H1 (cell line): ENCODE measurements at regions not wholly inside any gene's neighbourhood (a gene's known extent, or its start where the extent isn't known, plus 50 kb on each side); places are given as distances from the start of the nearest gene placed in this dataset.

Experiments used
- CTCF ChIA-PET: fragments of 300-600 bp; sonication (Branson Sonifier 250); formaldehyde crosslinking; loops from one replicate; lab custom pipeline; 2021; ENCODE audit not compliant: partially characterized antibody; lab: Charles Lee
- POLR2A ChIA-PET: fragments of 300-600 bp; sonication (Branson Sonifier 250); formaldehyde crosslinking; loops from one replicate; lab custom pipeline; 2021; ENCODE audit warnings: inconsistent platforms; ENCODE audit not compliant: partially characterized antibody; lab: Charles Lee
- DNase-seq, 2 experiments: peaks; one replicate each; pipeline versions ENCODE4 v3.0.0 to v3.0.0-alpha.2; 2010 to 2022; ENCODE audit warnings: low spot score in 2 of 2, low read depth in 1 of 2, mixed read lengths in 1 of 2
- FAIRE-seq: peaks from 2 replicates; lab custom pipeline; 2011; peaks lifted over from hg19 to GRCh38; lab: Jason Lieb, UNC
- H2AFZ ChIP-seq: 2 replicates; pipeline ENCODE4 v1.8.1; 2012; ENCODE audit warnings: low read length, inconsistent platforms
- H2AK5ac ChIP-seq: 2 replicates; pipeline ENCODE4 v1.6.1; 2013; ENCODE audit warnings: low read depth, low read length
- H2BK120ac ChIP-seq: replicated peaks from 2 replicates; pipeline ENCODE3; 2013; ENCODE audit warnings: low read depth, low read length, inconsistent platforms
- H2BK12ac ChIP-seq: 2 replicates; pipeline ENCODE4 v1.6.1; 2013; ENCODE audit warnings: low read depth, low read length
- H2BK15ac ChIP-seq: 2 replicates; pipeline ENCODE4 v1.6.1; 2013; ENCODE audit warnings: low read length
- H2BK20ac ChIP-seq: 2 replicates; pipeline ENCODE4 v1.6.1; 2013; ENCODE audit warnings: low read length
- H2BK5ac ChIP-seq: 2 replicates; pipeline ENCODE4 v1.6.1; 2013; ENCODE audit warnings: low read depth, low read length
- H3K14ac ChIP-seq: 2 replicates; pipeline ENCODE4 v1.6.1; 2013; ENCODE audit warnings: inconsistent platforms; ENCODE audit not compliant: insufficient read length
- H3K18ac ChIP-seq: 2 replicates; pipeline ENCODE4 v1.6.1; 2013; ENCODE audit warnings: low read length; ENCODE audit errors: extremely low read depth
- H3K23ac ChIP-seq: 2 replicates; pipeline ENCODE4 v1.6.1; 2013; ENCODE audit warnings: inconsistent platforms; ENCODE audit not compliant: insufficient read length
- H3K23me2 ChIP-seq: 2 replicates; pipeline ENCODE4 v1.6.1; 2013; ENCODE audit warnings: low read depth, low read length
- H3K27ac ChIP-seq: 2 replicates; pipeline ENCODE4 v1.6.1; 2011; ENCODE audit warnings: low read depth, low read length, inconsistent platforms
- H3K27me3 ChIP-seq, 4 experiments: replicated peaks in 1 of 4; 1 replicate in 1 of 4; 2 replicates in 3 of 4; pipeline versions ENCODE4 v1.6.1 to v1.8.1; 2011 to 2013; ENCODE audit warnings: low read length in 3 of 4, mild to moderate bottlenecking in 3 of 4, inconsistent platforms in 2 of 4, mixed read lengths in 2 of 4, moderate library complexity in 1 of 4; ENCODE audit not compliant: control insufficient read depth in 3 of 4, insufficient read depth in 3 of 4; ENCODE audit errors: extremely low read depth in 1 of 4
- H3K36me3 ChIP-seq, 4 experiments: 2 replicates each; pipeline versions ENCODE4 v1.6.1 to v1.8.1; 2011 to 2013; ENCODE audit warnings: mild to moderate bottlenecking in 4 of 4, low read length in 3 of 4, moderate library complexity in 2 of 4, control low read depth in 1 of 4, inconsistent platforms in 1 of 4; ENCODE audit not compliant: insufficient read depth in 4 of 4, control insufficient read depth in 2 of 4
- H3K4ac ChIP-seq: replicated peaks from 2 replicates; pipeline ENCODE3; 2013; ENCODE audit warnings: low read length, low read depth, mixed read lengths, inconsistent platforms; ENCODE audit not compliant: insufficient read length
- H3K4me1 ChIP-seq, 4 experiments: replicated peaks in 1 of 4; 1 replicate in 1 of 4; 2 replicates in 3 of 4; pipeline versions ENCODE4 v1.6.1 to v1.8.1; 2011 to 2013; ENCODE audit warnings: low read length in 3 of 4, inconsistent platforms in 2 of 4, mixed read lengths in 1 of 4; ENCODE audit not compliant: insufficient read depth in 4 of 4, control insufficient read depth in 3 of 4
- H3K4me2 ChIP-seq, 2 experiments: 2 replicates each; pipeline versions ENCODE4 v1.6.1 to v1.8.1; 2011 to 2013; ENCODE audit warnings: low read depth in 2 of 2, low read length in 2 of 2, control low read depth in 1 of 2, inconsistent platforms in 1 of 2, mild to moderate bottlenecking in 1 of 2; ENCODE audit not compliant: insufficient read depth in 1 of 2
- H3K4me3 ChIP-seq, 4 experiments: fragments of 200-600, 300-600 bp in 1 of 4; sonication (generic), shearing (Covaris generic), sonication (Bioruptor Twin) in 1 of 4; 2 replicates each; pipeline versions ENCODE4 v1.5.1 to v1.8.1; 2011 to 2016; ENCODE audit warnings: low read length in 4 of 4, low read depth in 3 of 4, control low read depth in 2 of 4, inconsistent platforms in 2 of 4, mild to moderate bottlenecking in 2 of 4, mixed read lengths in 1 of 4, moderate library complexity in 1 of 4; ENCODE audit not compliant: insufficient read depth in 2 of 4; ENCODE audit errors: extremely low read depth in 1 of 4
- H3K56ac ChIP-seq: replicated peaks from 2 replicates; pipeline ENCODE3; 2013; ENCODE audit warnings: low read depth, mild to moderate bottlenecking, mixed read lengths, low read length, inconsistent platforms; ENCODE audit not compliant: insufficient read length
- H3K79me1 ChIP-seq: 2 replicates; pipeline ENCODE4 v1.6.1; 2013; ENCODE audit warnings: low read depth, low read length, control low read depth
- H3K79me2 ChIP-seq, 2 experiments: 2 replicates each; pipeline versions ENCODE4 v1.6.1 to v1.8.1; 2012 to 2013; ENCODE audit warnings: low read length in 2 of 2, mild to moderate bottlenecking in 2 of 2, inconsistent platforms in 1 of 2; ENCODE audit not compliant: insufficient read depth in 2 of 2, control insufficient read depth in 1 of 2
- H3K9ac ChIP-seq, 4 experiments: replicated peaks in 1 of 4; 1 replicate in 1 of 4; 2 replicates in 3 of 4; pipeline versions ENCODE4 v1.6.1 to v1.8.1; 2011 to 2013; ENCODE audit warnings: low read depth in 3 of 4, low read length in 3 of 4, control low read depth in 2 of 4, mild to moderate bottlenecking in 2 of 4, moderate library complexity in 2 of 4, inconsistent platforms in 1 of 4; ENCODE audit errors: extremely low read depth in 1 of 4
- H3K9me3 ChIP-seq, 2 experiments: 2 replicates each; pipeline versions ENCODE4 v1.6.1 to v1.8.1; 2012 to 2013; ENCODE audit warnings: mild to moderate bottlenecking in 2 of 2, moderate library complexity in 2 of 2, control low read depth in 1 of 2, inconsistent platforms in 1 of 2, low read depth in 1 of 2, low read length in 1 of 2, mixed read lengths in 1 of 2; ENCODE audit not compliant: insufficient read depth in 2 of 2
- H4K20me1 ChIP-seq, 2 experiments: replicated peaks in 1 of 2; 2 replicates each; pipeline versions ENCODE3 to v1.8.1; 2011 to 2013; ENCODE audit warnings: inconsistent platforms in 2 of 2, low read length in 2 of 2, mild to moderate bottlenecking in 1 of 2; ENCODE audit not compliant: insufficient read depth in 2 of 2, control insufficient read depth in 1 of 2
- H4K5ac ChIP-seq: 2 replicates; pipeline ENCODE4 v1.6.1; 2013; ENCODE audit warnings: low read length, low read depth, mixed read lengths, inconsistent platforms; ENCODE audit not compliant: insufficient read length
- H4K8ac ChIP-seq: 2 replicates; pipeline ENCODE4 v1.8.0; 2013; ENCODE audit warnings: mild to moderate bottlenecking, moderate library complexity, low read length, inconsistent platforms; ENCODE audit not compliant: insufficient read depth; ENCODE audit errors: extremely low read depth
- H4K91ac ChIP-seq: replicated peaks from 2 replicates; pipeline ENCODE3; 2013; ENCODE audit warnings: low read length, mixed read lengths, inconsistent platforms; ENCODE audit not compliant: insufficient read length
- JUND ChIP-seq: IDR thresholded peaks from 2 replicates; pipeline ENCODE4 v1.6.1; 2011; ENCODE audit warnings: mild to moderate bottlenecking, improper control_type of control experiment, low read length
- TEAD4 ChIP-seq: IDR thresholded peaks from 2 replicates; pipeline ENCODE4 v1.6.1; 2012; ENCODE audit warnings: low read depth, low read length, inconsistent platforms, mixed read lengths
- WGBS, 2 experiments: shearing (Covaris generic) in 1 of 2; methylation state at CpG; one replicate each; pipeline versions ENCODE4 v1.1.6 to v1.1.7; 2013 to 2015; ENCODE audit warnings: low lambda C conversion rate in 2 of 2, mixed read lengths in 2 of 2, inconsistent platforms in 1 of 2, low coverage in 1 of 2, missing lambda C conversion rate in 1 of 2; ENCODE audit not compliant: insufficient replicate concordance in 2 of 2, insufficient coverage in 1 of 2, insufficient read length in 1 of 2; ENCODE audit errors: extremely low coverage in 1 of 2, missing lambda C conversion rate in 1 of 2; 5-methylcytosine and 5-hydroxymethylcytosine counted together

DNA sequence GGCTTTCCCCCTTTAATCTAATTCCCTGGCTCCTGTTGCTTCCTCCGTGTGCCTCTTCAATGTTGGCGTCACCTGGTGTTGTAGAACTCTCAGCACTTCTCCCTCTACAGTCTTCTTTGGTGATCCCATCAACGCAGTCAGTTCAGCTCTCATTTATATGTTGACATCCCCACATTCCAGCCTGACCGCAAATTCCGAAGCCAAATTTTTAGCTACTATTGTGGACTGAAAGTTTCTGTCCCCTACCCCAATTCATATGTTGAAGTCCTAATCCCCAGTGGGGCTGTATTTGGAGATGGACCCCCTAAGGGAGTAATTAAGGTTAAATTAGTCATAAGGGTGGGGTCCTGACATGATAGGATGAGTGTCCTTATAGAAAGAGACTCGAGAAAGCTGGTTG is 210.6 kb upstream of the ADAMTSL1 start:
- H3K18ac ChIP-seq, result no peak overlapping the region
- H3K14ac ChIP-seq, result no peak overlapping the region
- no peaks in the 10 kb centered on the region for H3K79me1 ChIP-seq
- DNase-seq (peak in 1 of 2 experiments; percentile 38), FAIRE-seq (no peak)
- no peak overlapping the region for H2BK15ac ChIP-seq
- no peaks in the 10 kb centered on the region for H3K36me3 ChIP-seq
- H2AK5ac ChIP-seq, result no peak overlapping the region
- H4K20me1 ChIP-seq, result no peaks in the 10 kb centered on the region
- no peak overlapping the region for H3K4me3 ChIP-seq
- H2BK120ac ChIP-seq, result no peak overlapping the region
- no peak overlapping the region for H3K23ac ChIP-seq
- no peak overlapping the region for H2BK20ac ChIP-seq
- H3K9me3 ChIP-seq, result no peaks in the 10 kb centered on the region
- no peak overlapping the region for H3K9ac ChIP-seq
- no peaks in the 10 kb centered on the region for H3K79me2 ChIP-seq
- H4K8ac ChIP-seq, result no peak overlapping the region
- no peaks in the 10 kb centered on the region for H3K4me1 ChIP-seq
- H4K5ac ChIP-seq, result no peak overlapping the region
- H2BK12ac ChIP-seq, result no peak overlapping the region
- H3K4ac ChIP-seq, result no peak overlapping the region
- no peaks in the 10 kb centered on the region for H3K27me3 ChIP-seq
- no peak overlapping the region for H4K91ac ChIP-seq
- 0 out of 2 replicates have a peak overlapping the region, but pooled peaks have one; percentile 73 for H2AFZ ChIP-seq
- POLR2A ChIA-PET, result no interaction called here
- H2BK5ac ChIP-seq, result no peak overlapping the region
- no peak overlapping the region for H3K56ac ChIP-seq
- no peaks in the 10 kb centered on the region for H3K23me2 ChIP-seq
- TF ChIP-seq JUND (no peak), TEAD4 (peak; percentile 79)
- no peak overlapping the region for H3K4me2 ChIP-seq
- 67% methylated on average over 6 of the region's 6 CpGs; no CpG with 5 or more reads in 1 of the 2 experiments for WGBS, 2 experiments
- H3K27ac ChIP-seq, result no peak overlapping the region
- CTCF ChIA-PET, result interaction anchor here (0.6 to 2.6 kb wide), 3 partner anchors 9 to 179 kb away, joined by 3 to 18 read pairs (median 6); no protein-coding TSS in a partner anchor
